ENCODE measurements at regions not wholly inside any gene's neighbourhood (a gene's known extent, or its start where the extent isn't known, plus 50 kb on each side); places are given as distances from the start of the nearest gene placed in this dataset.

- no peak for TF ChIP-seq MXI1 (conservative IDR thresholded peaks at IDR 0.05; ENCODE audit: poor library complexity, severe bottlenecking)
- TF ChIP-seq EP300 (conservative IDR thresholded peaks at IDR 0.05; ENCODE audit: poor library complexity, severe bottlenecking): peak; percentile 99
- TF ChIP-seq POLR2AphosphoS5 (IDR thresholded peaks at IDR 0.05): peak; percentile 85
- no peak overlapping the region for H3K4me2 ChIP-seq (ENCODE audit: low read length)
Measured at GRCh38 chr11:128212324-128212723, 375.0 kb downstream of the ETS1 start.

GRCh38 chr11:128210148-128210940, 377.0 kb downstream of the ETS1 start:
- Histone ChIP-seq H3K9me3 (ENCODE audit: low read length) (no peaks in the 10 kb centered on the region), H3F3A (ENCODE audit: insufficient read depth, low read length, poor library complexity, severe bottlenecking) (no peaks in the 10 kb centered on the region), H3K4me2 (ENCODE audit: low read length) (no peak overlapping the region), H3K27me3 (ENCODE audit: insufficient read depth, low read depth, low read length) (no peaks in the 10 kb centered on the region), H3K9me2 (ENCODE audit: insufficient read depth, low read length) (no peaks in the 10 kb centered on the region), H3K79me2 (replicated peaks; ENCODE audit: insufficient read depth, low read length) (no peaks in the 10 kb centered on the region), H3K27ac (ENCODE audit: low read length) (no peak overlapping the region), H2AFZ (ENCODE audit: low read depth, low read length) (no peak overlapping the region), H3K9ac (ENCODE audit: low read length) (no peak overlapping the region), H4K20me1 (ENCODE audit: insufficient read depth) (no peaks in the 10 kb centered on the region), H3K4me3 (ENCODE audit: low read length) (no peak overlapping the region), H3K36me3 (ENCODE audit: insufficient read depth, low read length) (no peaks in the 10 kb centered on the region)
- TF ChIP-seq POLR2AphosphoS5 (IDR thresholded peaks at IDR 0.05): no peak
- TF ChIP-seq SMC3 (conservative IDR thresholded peaks at IDR 0.05; ENCODE audit: poor library complexity): no peak
- no peak for TF ChIP-seq MXI1 (conservative IDR thresholded peaks at IDR 0.05; ENCODE audit: poor library complexity, severe bottlenecking)
- TF ChIP-seq CTCF (IDR thresholded peaks at IDR 0.05; ENCODE audit: poor library complexity, severe bottlenecking): no peak
- no peak for TF ChIP-seq RAD21 (conservative IDR thresholded peaks at IDR 0.05)
- TF ChIP-seq TAF1 (IDR thresholded peaks at IDR 0.05; ENCODE audit: low read depth): no peak
- no peak for TF ChIP-seq EZH2 (IDR thresholded peaks at IDR 0.05; ENCODE audit: borderline replicate concordance, insufficient read depth, low read length, poor library complexity, severe bottlenecking)
- no peak for TF ChIP-seq EP300 (conservative IDR thresholded peaks at IDR 0.05; ENCODE audit: poor library complexity, severe bottlenecking)

More at GRCh38 chr11:128212324-128212723, 375.0 kb downstream of the ETS1 start:
- Histone ChIP-seq H3K27me3 (ENCODE audit: insufficient read depth, low read depth, low read length) (no peaks in the 10 kb centered on the region), H3F3A (ENCODE audit: insufficient read depth, low read length, poor library complexity, severe bottlenecking) (no peaks in the 10 kb centered on the region), H4K20me1 (ENCODE audit: insufficient read depth) (no peaks in the 10 kb centered on the region), H3K9me2 (ENCODE audit: insufficient read depth, low read length) (no peaks in the 10 kb centered on the region), H3K9ac (ENCODE audit: low read length) (no peak overlapping the region), H3K79me2 (replicated peaks; ENCODE audit: insufficient read depth, low read length) (no peaks in the 10 kb centered on the region), H3K36me3 (ENCODE audit: insufficient read depth, low read length) (no peaks in the 10 kb centered on the region), H3K27ac (ENCODE audit: low read length) (peak overlapping the region; percentile 30), H2AFZ (ENCODE audit: low read depth, low read length) (no peak overlapping the region), H3K4me3 (ENCODE audit: low read length) (peak overlapping the region; percentile 6), H3K9me3 (ENCODE audit: low read length) (no peaks in the 10 kb centered on the region)

- Histone ChIP-seq H3K9me2 (ENCODE audit: insufficient read depth, low read length) (no peaks in the 10 kb centered on the region), H3K4me2 (ENCODE audit: low read length) (no peak overlapping the region), H3K27me3 (ENCODE audit: insufficient read depth, low read depth, low read length) (no peaks in the 10 kb centered on the region), H4K20me1 (ENCODE audit: insufficient read depth) (no peaks in the 10 kb centered on the region), H3K79me2 (replicated peaks; ENCODE audit: insufficient read depth, low read length) (no peaks in the 10 kb centered on the region), H3K9me3 (ENCODE audit: low read length) (no peaks in the 10 kb centered on the region), H3K27ac (ENCODE audit: low read length) (no peak overlapping the region), H3K36me3 (ENCODE audit: insufficient read depth, low read length) (no peaks in the 10 kb centered on the region), H3F3A (ENCODE audit: insufficient read depth, low read length, poor library complexity, severe bottlenecking) (no peaks in the 10 kb centered on the region), H3K4me3 (ENCODE audit: low read length) (no peak overlapping the region), H3K9ac (ENCODE audit: low read length) (no peak overlapping the region), H2AFZ (ENCODE audit: low read depth, low read length) (no peak overlapping the region)
- TF ChIP-seq TAF1 (IDR thresholded peaks at IDR 0.05; ENCODE audit: low read depth): no peak
- TF ChIP-seq SMC3 (conservative IDR thresholded peaks at IDR 0.05; ENCODE audit: poor library complexity): no peak
- TF ChIP-seq MXI1 (conservative IDR thresholded peaks at IDR 0.05; ENCODE audit: poor library complexity, severe bottlenecking): no peak
- no peak for TF ChIP-seq EZH2 (IDR thresholded peaks at IDR 0.05; ENCODE audit: borderline replicate concordance, insufficient read depth, low read length, poor library complexity, severe bottlenecking)
- TF ChIP-seq EP300 (conservative IDR thresholded peaks at IDR 0.05; ENCODE audit: poor library complexity, severe bottlenecking): no peak
- TF ChIP-seq POLR2AphosphoS5 (IDR thresholded peaks at IDR 0.05): no peak
- TF ChIP-seq RAD21 (conservative IDR thresholded peaks at IDR 0.05): no peak
- no peak for TF ChIP-seq REST (IDR thresholded peaks at IDR 0.05; ENCODE audit: borderline replicate concordance)
- no peak for TF ChIP-seq CTCF (IDR thresholded peaks at IDR 0.05; ENCODE audit: poor library complexity, severe bottlenecking)
Measured at GRCh38 chr11:128209138-128209435, 378.3 kb downstream of the ETS1 start.
